Activated T-cell treated with anti-CD3 and anti-CD28 coated beads, Interleukin-2, amount 50 U/mL, for 72 hours (primary cell): ENCODE measurements at regions not wholly inside any gene's neighbourhood (a gene's known extent, or its start where the extent isn't known, plus 50 kb on each side); places are given as distances from the start of the nearest gene placed in this dataset.

ENCODE experiments used
- ATAC-seq, 2 donors: fragments of 150-1000 bp; cut with Tn5 transposase; replicated peaks in 1 of 2; 2 replicates each; pipeline ENCODE4 v1.10.0; 2021; ENCODE audit warnings: moderate library complexity in 2 of 2, mild to moderate bottlenecking in 1 of 2
- DNase-seq, 2 donors: peaks; one replicate each; pipeline ENCODE4 v3.0.0; 2021 to 2022; ENCODE audit warnings: mixed read lengths in 1 of 2
- H3K27ac Mint-ChIP-seq: one replicate; pipeline ENCODE4 v1.8.0; 2022; ENCODE audit warnings: mild to moderate bottlenecking, moderate library complexity, mixed read lengths
- H3K27me3 Mint-ChIP-seq: one replicate; pipeline ENCODE4 v1.8.0; 2022; ENCODE audit warnings: low read depth, mixed read lengths
- H3K36me3 Mint-ChIP-seq, 2 donors: one replicate each; pipeline ENCODE4 v1.8.0; 2022; ENCODE audit warnings: mixed read lengths in 2 of 2, mild to moderate bottlenecking in 1 of 2; ENCODE audit not compliant: insufficient read depth in 2 of 2
- H3K4me1 Mint-ChIP-seq: one replicate; pipeline ENCODE4 v1.8.0; 2022; ENCODE audit warnings: low read depth, mixed read lengths
- H3K4me3 Mint-ChIP-seq, 2 donors: one replicate each; pipeline ENCODE4 v1.8.0; 2022; ENCODE audit warnings: mild to moderate bottlenecking in 2 of 2, mixed read lengths in 2 of 2, moderate library complexity in 2 of 2
- H3K9me3 Mint-ChIP-seq, 2 donors: one replicate each; pipeline ENCODE4 v1.8.0; 2022; ENCODE audit warnings: mixed read lengths in 2 of 2

GRCh38 chr9:83154087-83154736, 91.3 kb upstream of the RASEF start:
- no peak overlapping the region for H3K27ac Mint-ChIP-seq
- peak; percentile 32 to 54 for ATAC-seq
- no peaks in the 10 kb centered on the region for H3K27me3 Mint-ChIP-seq
- no peak for DNase-seq
- H3K4me3 Mint-ChIP-seq: no peak overlapping the region
- H3K4me1 Mint-ChIP-seq: peaks cover 5% of the 10 kb centered on the region
- peaks cover 5% of the 10 kb centered on the region in 2 donors for H3K9me3 Mint-ChIP-seq
- H3K36me3 Mint-ChIP-seq: no peaks in the 10 kb centered on the region

- Mint-ChIP-seq H3K36me3 (no peaks in the 10 kb centered on the region), H3K27me3 (no peaks in the 10 kb centered on the region), H3K9me3 (peaks cover 6% of the 10 kb centered on the region in 2 donors), H3K4me1 (peaks cover 5% of the 10 kb centered on the region), H3K27ac (no peak overlapping the region), H3K4me3 (no peak overlapping the region)
- DNase-seq (no peak), ATAC-seq (no peak)
Observed at GRCh38 chr9:83153030-83153429, 90.1 kb upstream of the RASEF start.

- peaks cover 5 to 7% of the 10 kb centered on the region in 2 donors for H3K9me3 Mint-ChIP-seq
Observed at GRCh38 chr9:83151627-83152137, 88.7 kb upstream of the RASEF start.

GRCh38 chr9:83147315-83148149, 84.6 kb upstream of the RASEF start:
- ATAC-seq (no peak), DNase-seq (no peak)
- H3K36me3 Mint-ChIP-seq: no peaks in the 10 kb centered on the region
- no peak overlapping the region for H3K4me3 Mint-ChIP-seq
- H3K27ac Mint-ChIP-seq: no peak overlapping the region
- H3K27me3 Mint-ChIP-seq: no peaks in the 10 kb centered on the region
- no peaks in the 10 kb centered on the region for H3K4me1 Mint-ChIP-seq
- peaks cover 4 to 6% of the 10 kb centered on the region in 2 donors for H3K9me3 Mint-ChIP-seq

More at GRCh38 chr9:83151627-83152137, 88.7 kb upstream of the RASEF start:
- H3K27ac Mint-ChIP-seq: no peak overlapping the region
- DNase-seq: no peak
- no peaks in the 10 kb centered on the region for H3K27me3 Mint-ChIP-seq
- no peak overlapping the region for H3K4me3 Mint-ChIP-seq
- no peak for ATAC-seq
- H3K36me3 Mint-ChIP-seq: no peaks in the 10 kb centered on the region
- peaks cover 5% of the 10 kb centered on the region for H3K4me1 Mint-ChIP-seq

GRCh38 chr9:83146325-83146724, 83.4 kb upstream of the RASEF start:
- DNase-seq (no peak), ATAC-seq (no peak)
- Mint-ChIP-seq H3K4me1 (no peaks in the 10 kb centered on the region), H3K9me3 (peaks cover 4 to 6% of the 10 kb centered on the region in 2 donors), H3K4me3 (no peak overlapping the region), H3K27ac (no peak overlapping the region), H3K36me3 (no peaks in the 10 kb centered on the region), H3K27me3 (no peaks in the 10 kb centered on the region)

- DNase-seq (no peak), ATAC-seq (no peak)
- Mint-ChIP-seq H3K36me3 (no peaks in the 10 kb centered on the region), H3K27me3 (no peaks in the 10 kb centered on the region), H3K4me3 (no peak overlapping the region), H3K4me1 (no peaks in the 10 kb centered on the region), H3K27ac (no peak overlapping the region), H3K9me3 (peaks cover 4 to 6% of the 10 kb centered on the region in 2 donors)
Observed at GRCh38 chr9:83144492-83144891, 81.5 kb upstream of the RASEF start.

GRCh38 chr9:83142389-83142788, 79.4 kb upstream of the RASEF start:
- Mint-ChIP-seq H3K27ac (no peak overlapping the region), H3K27me3 (no peaks in the 10 kb centered on the region), H3K4me3 (no peak overlapping the region), H3K36me3 (no peaks in the 10 kb centered on the region), H3K4me1 (no peaks in the 10 kb centered on the region), H3K9me3 (peaks cover 0 to 4% of the 10 kb centered on the region in 2 donors)
- DNase-seq (no peak), ATAC-seq (no peak)

- H3K27ac Mint-ChIP-seq: no peak overlapping the region
- no peaks in the 10 kb centered on the region for H3K27me3 Mint-ChIP-seq
- no peaks in the 10 kb centered on the region for H3K36me3 Mint-ChIP-seq
- H3K9me3 Mint-ChIP-seq: peaks cover 0 to 4% of the 10 kb centered on the region in 2 donors
- H3K4me1 Mint-ChIP-seq: no peaks in the 10 kb centered on the region
- no peak for DNase-seq
- ATAC-seq: no peak
- H3K4me3 Mint-ChIP-seq: no peak overlapping the region
Observed at GRCh38 chr9:83141887-83142286, 78.9 kb upstream of the RASEF start.

GRCh38 chr9:83140061-83140460, 77.1 kb upstream of the RASEF start:
- DNase-seq: no peak
- H3K4me1 Mint-ChIP-seq: no peaks in the 10 kb centered on the region
- H3K36me3 Mint-ChIP-seq: no peaks in the 10 kb centered on the region
- H3K4me3 Mint-ChIP-seq: no peak overlapping the region
- ATAC-seq: no peak
- no peak overlapping the region for H3K27ac Mint-ChIP-seq
- H3K9me3 Mint-ChIP-seq: peaks cover 0 to 4% of the 10 kb centered on the region in 2 donors
- H3K27me3 Mint-ChIP-seq: no peaks in the 10 kb centered on the region

GRCh38 chr9:83138422-83139135, 75.6 kb upstream of the RASEF start:
- Mint-ChIP-seq H3K36me3 (no peaks in the 10 kb centered on the region), H3K9me3 (peaks cover 0 to 4% of the 10 kb centered on the region in 2 donors), H3K4me3 (no peak overlapping the region), H3K27ac (no peak overlapping the region), H3K27me3 (peaks cover 6% of the 10 kb centered on the region), H3K4me1 (no peaks in the 10 kb centered on the region)
- no peak for ATAC-seq
- DNase-seq: no peak

GRCh38 chr9:83133316-83133715, 70.4 kb upstream of the RASEF start:
- ATAC-seq (no peak), DNase-seq (no peak)
- H3K36me3 Mint-ChIP-seq: no peaks in the 10 kb centered on the region
- no peak overlapping the region for H3K4me3 Mint-ChIP-seq
- no peaks in the 10 kb centered on the region for H3K9me3 Mint-ChIP-seq
- H3K27ac Mint-ChIP-seq: no peak overlapping the region
- peaks cover 6% of the 10 kb centered on the region for H3K27me3 Mint-ChIP-seq
- H3K4me1 Mint-ChIP-seq: no peaks in the 10 kb centered on the region

- H3K4me1 Mint-ChIP-seq: no peaks in the 10 kb centered on the region
- ATAC-seq (no peak), DNase-seq (no peak)
- H3K27ac Mint-ChIP-seq: no peak overlapping the region
- H3K9me3 Mint-ChIP-seq: no peaks in the 10 kb centered on the region
- H3K36me3 Mint-ChIP-seq: no peaks in the 10 kb centered on the region
- H3K27me3 Mint-ChIP-seq: peaks cover 6% of the 10 kb centered on the region
- H3K4me3 Mint-ChIP-seq: no peak overlapping the region
Observed at GRCh38 chr9:83132768-83133167, 69.8 kb upstream of the RASEF start.

- Mint-ChIP-seq H3K9me3 (no peaks in the 10 kb centered on the region), H3K27me3 (peaks cover 6% of the 10 kb centered on the region), H3K36me3 (no peaks in the 10 kb centered on the region), H3K27ac (no peak overlapping the region), H3K4me3 (no peak overlapping the region), H3K4me1 (no peaks in the 10 kb centered on the region)
- ATAC-seq: no peak
- DNase-seq: no peak
Observed at GRCh38 chr9:83130541-83130940, 67.6 kb upstream of the RASEF start.
